ENCODE measurements at regions not wholly inside any gene's neighbourhood (a gene's known extent, or its start where the extent isn't known, plus 50 kb on each side); places are given as distances from the start of the nearest gene placed in this dataset.

DNA sequence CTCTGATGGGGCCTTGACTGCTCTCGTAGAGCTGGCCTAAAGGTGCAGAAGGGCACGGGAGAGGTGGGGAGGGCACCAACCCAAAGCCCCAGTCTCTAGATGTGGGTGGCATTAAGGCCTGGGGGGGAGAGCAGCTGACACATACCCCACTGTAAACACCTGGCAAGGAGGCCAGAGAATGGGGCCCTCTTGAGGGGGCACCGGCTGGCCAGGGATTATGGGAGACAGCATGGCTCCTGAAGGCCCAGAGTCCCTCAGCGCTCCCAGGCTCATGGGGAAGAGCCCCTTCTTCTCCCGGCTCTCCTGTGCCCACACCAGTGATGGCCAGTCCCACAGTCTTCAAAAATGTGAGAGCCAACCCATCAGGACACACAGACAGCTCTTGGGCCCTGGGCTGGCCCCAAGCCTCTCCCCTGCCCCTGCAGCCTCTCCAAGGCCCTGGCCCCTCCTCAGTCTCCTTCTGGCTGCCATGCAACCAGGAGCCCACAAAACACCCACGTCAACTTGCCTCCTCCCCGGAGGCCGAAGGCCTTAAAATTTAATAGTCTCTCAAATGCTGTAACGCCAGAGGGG lies 58.2 kb upstream of the FOXP4 start:
- Histone ChIP-seq H3K56ac (ENCODE audit: insufficient read length, low read depth, low read length) (no peak overlapping the region), H4K20me1 (ENCODE audit: control insufficient read depth, insufficient read depth, insufficient read length) (no peaks in the 10 kb centered on the region), H2AK5ac (ENCODE audit: insufficient read length, low read length) (no peak overlapping the region), H3K4ac (ENCODE audit: low read depth, low read length) (no peak overlapping the region), H3K27me3 (ENCODE audit: insufficient read depth, low read length) (peaks cover under 1% of the 10 kb centered on the region; the same call in 1 of the 2 replicates), H3K79me2 (ENCODE audit: insufficient read depth, low read length) (no peaks in the 10 kb centered on the region), H3K18ac (ENCODE audit: insufficient read length, low read depth, low read length) (no peak overlapping the region), H3K9me3 (ENCODE audit: control insufficient read depth, low read depth, low read length) (no peaks in the 10 kb centered on the region), H2BK12ac (ENCODE audit: insufficient read length, low read depth, low read length) (no peak overlapping the region), H2BK120ac (ENCODE audit: low read depth, low read length, poor library complexity, severe bottlenecking) (no peak overlapping the region), H2BK20ac (ENCODE audit: low read depth, low read length, poor library complexity, severe bottlenecking) (no peak overlapping the region), H2BK15ac (ENCODE audit: low read depth, low read length) (no peak overlapping the region), H3K27ac (ENCODE audit: insufficient read length, low read depth, low read length) (no peak overlapping the region), H3K14ac (ENCODE audit: insufficient read depth, low read length) (no peak overlapping the region; the same call in 1 of the 2 replicates), H3K9ac (ENCODE audit: extremely low read depth, insufficient read length, low read length) (no peak overlapping the region), H3K4me2 (ENCODE audit: insufficient read depth, insufficient read length, low read length) (no peak overlapping the region), H4K8ac (replicated peaks; ENCODE audit: insufficient read length, low read depth, low read length) (no peak overlapping the region), H2BK5ac (ENCODE audit: insufficient read length, low read length) (no peak overlapping the region), H4K5ac (ENCODE audit: insufficient read length, low read depth, low read length) (no peak overlapping the region), H3K4me1 (ENCODE audit: insufficient read depth, low read length) (peaks cover 8% of the 10 kb centered on the region; the same call in 1 of the 2 replicates), H3T11ph (ENCODE audit: low read length) (no peak overlapping the region), H3K79me1 (ENCODE audit: insufficient read depth, low read depth, low read length, poor library complexity, severe bottlenecking) (no peaks in the 10 kb centered on the region), H3K23me2 (ENCODE audit: insufficient read length, low read depth, low read length, poor library complexity, severe bottlenecking) (no peaks in the 10 kb centered on the region), H3K23ac (ENCODE audit: insufficient read length, low read depth, low read length) (no peak overlapping the region), H2AFZ (ENCODE audit: low read length) (no peak overlapping the region), H4K91ac (ENCODE audit: insufficient read length, low read depth, low read length) (no peak overlapping the region)
- H3K9me3 Mint-ChIP-seq: no peaks in the 10 kb centered on the region; a peak in 1 of 5 replicates
- peaks cover 45 to 50% of the 10 kb centered on the region in 2 experiments for H3K4me1 Mint-ChIP-seq
- no peak overlapping the region for H3K27ac Mint-ChIP-seq
- TF ChIP-seq, protein P1, sequence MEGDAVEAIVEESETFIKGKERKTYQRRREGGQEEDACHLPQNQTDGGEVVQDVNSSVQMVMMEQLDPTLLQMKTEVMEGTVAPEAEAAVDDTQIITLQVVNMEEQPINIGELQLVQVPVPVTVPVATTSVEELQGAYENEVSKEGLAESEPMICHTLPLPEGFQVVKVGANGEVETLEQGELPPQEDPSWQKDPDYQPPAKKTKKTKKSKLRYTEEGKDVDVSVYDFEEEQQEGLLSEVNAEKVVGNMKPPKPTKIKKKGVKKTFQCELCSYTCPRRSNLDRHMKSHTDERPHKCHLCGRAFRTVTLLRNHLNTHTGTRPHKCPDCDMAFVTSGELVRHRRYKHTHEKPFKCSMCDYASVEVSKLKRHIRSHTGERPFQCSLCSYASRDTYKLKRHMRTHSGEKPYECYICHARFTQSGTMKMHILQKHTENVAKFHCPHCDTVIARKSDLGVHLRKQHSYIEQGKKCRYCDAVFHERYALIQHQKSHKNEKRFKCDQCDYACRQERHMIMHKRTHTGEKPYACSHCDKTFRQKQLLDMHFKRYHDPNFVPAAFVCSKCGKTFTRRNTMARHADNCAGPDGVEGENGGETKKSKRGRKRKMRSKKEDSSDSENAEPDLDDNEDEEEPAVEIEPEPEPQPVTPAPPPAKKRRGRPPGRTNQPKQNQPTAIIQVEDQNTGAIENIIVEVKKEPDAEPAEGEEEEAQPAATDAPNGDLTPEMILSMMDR (conservative IDR thresholded peaks at IDR 0.05): no peak
- DNase-seq: no peak
- no CpG with 5 or more reads among the region's 9 CpGs for WGBS (ENCODE audit: extremely low coverage, insufficient read length, low lambda C conversion rate)
- H3K36me3 Mint-ChIP-seq (ENCODE audit: insufficient read depth in 1 of 3, low read depth in 3 of 3): no peaks in the 10 kb centered on the region; a peak in 1 of 7 replicates
- H3K4me3 Mint-ChIP-seq: peak overlapping the region in 1 of 2 experiments; percentile 39; a peak in 1 of 5 replicates
- H3K27me3 Mint-ChIP-seq (ENCODE audit: low read depth): peaks cover 64% of the 10 kb centered on the region
